ENCODE measurements at regions not wholly inside any gene's neighbourhood (a gene's known extent, or its start where the extent isn't known, plus 50 kb on each side); places are given as distances from the start of the nearest gene placed in this dataset.

DNA sequence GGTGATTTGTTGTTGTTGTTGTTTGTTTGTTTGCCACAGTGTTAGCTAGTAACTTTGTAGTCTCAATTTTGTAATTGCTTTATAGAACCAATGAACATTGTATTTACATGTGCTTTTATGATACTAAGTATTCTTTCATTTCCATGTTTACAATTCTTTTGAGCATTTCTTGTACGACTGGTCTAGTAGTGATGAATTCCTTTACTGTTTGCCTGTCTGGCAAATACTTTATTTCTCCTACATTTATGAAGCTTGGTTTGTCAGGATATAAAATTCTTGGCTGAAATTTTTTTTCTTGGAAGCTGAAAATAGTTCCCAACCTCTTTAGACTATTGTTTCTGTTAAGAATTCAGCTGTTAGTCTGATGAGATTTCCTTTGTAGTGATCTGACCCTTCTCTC, 55.6 kb upstream of the SNCAIP start:
- BruUV-seq (replicated peaks): no TSS peak
- ATAC-seq (no peak), DNase-seq (ENCODE audit: low read depth, low spot score) (no peak), FAIRE-seq (no peak)
- H3K27ac ChIP-seq (ENCODE audit: control insufficient read depth, insufficient read depth): no peak overlapping the region
- 0% methylated on average over 1 of the region's 1 CpG for WGBS (ENCODE audit: insufficient coverage, insufficient replicate concordance, low lambda C conversion rate, missing lambda C conversion rate)
- SMC1A ChIA-PET (ENCODE audit: uncharacterized antibody, unreplicated experiment): interaction anchor here (1.1 kb wide), 1 partner anchor 21 kb away, joined by 3 read pairs; no protein-coding TSS in a partner anchor
- no peaks in the 10 kb centered on the region for H3K4me1 ChIP-seq (ENCODE audit: control insufficient read depth, insufficient read depth, low read length)
- no peaks in the 10 kb centered on the region for H3K79me2 ChIP-seq (ENCODE audit: control insufficient read depth, insufficient read depth, low read length)
- H3K4me2 ChIP-seq (ENCODE audit: control insufficient read depth, insufficient read depth): no peak overlapping the region
- in situ Hi-C loops (cut with MboI) (no loop called here), intact Hi-C loops (cut with micrococcal nuclease; ENCODE audit: unreplicated experiment) (no loop called here)
- H3K27me3 ChIP-seq (replicated peaks in 1 of 2; ENCODE audit: control insufficient read depth in 2 of 2, insufficient read depth in 2 of 2, low read length in 1 of 2): no peaks in the 10 kb centered on the region
- no peak overlapping the region for H3K9ac ChIP-seq (ENCODE audit: control insufficient read depth, insufficient read depth, low read length)
- TF ChIP-seq RFX5 (IDR thresholded peaks at IDR 0.05; ENCODE audit: low read depth, low read length): no peak
- no peak for TF ChIP-seq MYC (IDR thresholded peaks at IDR 0.05; ENCODE audit: insufficient read depth, insufficient read length, insufficient replicate concordance, low read length, severe bottlenecking)
- TF ChIP-seq WRNIP1 (IDR thresholded peaks at IDR 0.05; ENCODE audit: borderline replicate concordance, low read depth, low read length): no peak
- TF ChIP-seq E2F4 (IDR thresholded peaks at IDR 0.05; ENCODE audit: low read depth, low read length): no peak
- TF ChIP-seq POU2F2 (IDR thresholded peaks at IDR 0.05; ENCODE audit: borderline replicate concordance, low read depth, low read length): no peak
- TF ChIP-seq SMARCA5 (IDR thresholded peaks at IDR 0.05): no peak
- no peak for TF ChIP-seq STAT1 (conservative IDR thresholded peaks at IDR 0.05)
- TF ChIP-seq RAD21 (IDR thresholded peaks at IDR 0.05; ENCODE audit: insufficient read depth, low read depth, low read length): no peak
- no peak for TF ChIP-seq RCOR1 (conservative IDR thresholded peaks at IDR 0.05; ENCODE audit: low read depth, low read length)
- no peak for TF ChIP-seq SUPT20H (IDR thresholded peaks at IDR 0.05; ENCODE audit: borderline replicate concordance, control insufficient read depth, low read depth, low read length)
- POLR2A ChIA-PET: no interaction called here
- no peak overlapping the region for H2AFZ ChIP-seq (ENCODE audit: control insufficient read depth, low read depth, low read length)
- no peaks in the 10 kb centered on the region for H3K36me3 ChIP-seq (ENCODE audit: control insufficient read depth in 2 of 2, insufficient read depth in 2 of 2, low read length in 1 of 2)
- no peaks in the 10 kb centered on the region for H4K20me1 ChIP-seq (ENCODE audit: control insufficient read depth, insufficient read depth)
- RAD21 ChIA-PET (ENCODE audit: unreplicated experiment): no interaction called here
- H3K9me3 ChIP-seq (replicated peaks; ENCODE audit: control insufficient read depth, insufficient read depth, low read length): no peaks in the 10 kb centered on the region; the same call in 2 of the 3 replicates
- CTCF ChIA-PET: interaction anchor here (0.6 kb wide), 1 partner anchor 1224 kb away, joined by 4 read pairs; no protein-coding TSS in a partner anchor
- H3K4me3 ChIP-seq: no peak overlapping the region

Measured in GM12878 (cell line).